Stimulated activated CD8-positive, alpha-beta memory T cell treated with anti-CD3 and anti-CD28 coated beads, Interleukin-15, amount 100 ng/mL, for 1 hour (primary cell): ENCODE measurements at regions not wholly inside any gene's neighbourhood (a gene's known extent, or its start where the extent isn't known, plus 50 kb on each side); places are given as distances from the start of the nearest gene placed in this dataset.
A peak's percentile ranks its signal among the peaks of the same experiment; 100 is the strongest.
"Not testable (repeated sequence)": the region's sequence is repeated elsewhere in the genome, so short reads cannot be mapped to it uniquely, and the experiment has no call there.

ENCODE experiments used
- DNase-seq: peaks from one replicate; pipeline ENCODE4 v3.0.0-alpha.2; 2020; ENCODE audit warnings: low read depth

DNA sequence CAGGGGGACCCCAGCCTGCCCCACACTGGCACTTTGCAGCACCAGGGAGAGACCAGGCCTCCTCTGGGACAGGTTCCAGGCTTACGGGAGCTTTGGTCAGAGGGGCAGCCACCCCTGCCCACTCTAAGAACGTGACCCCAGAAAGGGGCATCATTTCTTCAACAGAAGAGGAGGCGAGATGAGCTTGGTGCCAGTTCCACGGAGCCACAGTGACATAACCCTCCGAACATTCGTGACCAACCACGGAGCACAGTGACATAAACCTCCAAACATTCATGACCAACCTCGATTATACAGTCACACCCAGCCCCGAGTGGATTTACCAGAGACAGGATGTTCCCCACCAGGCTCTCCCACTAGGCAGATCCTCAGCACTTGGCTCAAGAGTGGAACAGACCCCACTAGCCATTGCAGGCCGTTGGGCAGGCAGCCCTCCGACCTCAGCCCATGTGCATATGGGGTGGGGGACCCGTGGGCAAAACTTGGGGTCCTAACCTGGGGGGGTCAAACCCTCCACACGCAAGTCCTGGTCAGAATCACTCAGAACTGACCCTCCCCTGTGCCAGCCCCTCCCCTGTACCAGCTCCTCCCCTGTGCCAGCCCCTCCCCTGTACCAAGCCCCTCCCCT is 112.9 kb downstream of the METRNL start:
- DNase-seq, result no peak

GRCh38 chr17:83192789-83193335 is 113.5 kb downstream of the METRNL start:
- DNase-seq, result not testable (repeated sequence)

GRCh38 chr17:83193336-83194185 is 114.2 kb downstream of the METRNL start:
- no peak for DNase-seq

GRCh38 chr17:83194186-83194561 is 114.8 kb downstream of the METRNL start:
- no peak for DNase-seq

- DNase-seq, result no peak
Measured at GRCh38 chr17:83194761-83195329, 115.4 kb downstream of the METRNL start.

DNA sequence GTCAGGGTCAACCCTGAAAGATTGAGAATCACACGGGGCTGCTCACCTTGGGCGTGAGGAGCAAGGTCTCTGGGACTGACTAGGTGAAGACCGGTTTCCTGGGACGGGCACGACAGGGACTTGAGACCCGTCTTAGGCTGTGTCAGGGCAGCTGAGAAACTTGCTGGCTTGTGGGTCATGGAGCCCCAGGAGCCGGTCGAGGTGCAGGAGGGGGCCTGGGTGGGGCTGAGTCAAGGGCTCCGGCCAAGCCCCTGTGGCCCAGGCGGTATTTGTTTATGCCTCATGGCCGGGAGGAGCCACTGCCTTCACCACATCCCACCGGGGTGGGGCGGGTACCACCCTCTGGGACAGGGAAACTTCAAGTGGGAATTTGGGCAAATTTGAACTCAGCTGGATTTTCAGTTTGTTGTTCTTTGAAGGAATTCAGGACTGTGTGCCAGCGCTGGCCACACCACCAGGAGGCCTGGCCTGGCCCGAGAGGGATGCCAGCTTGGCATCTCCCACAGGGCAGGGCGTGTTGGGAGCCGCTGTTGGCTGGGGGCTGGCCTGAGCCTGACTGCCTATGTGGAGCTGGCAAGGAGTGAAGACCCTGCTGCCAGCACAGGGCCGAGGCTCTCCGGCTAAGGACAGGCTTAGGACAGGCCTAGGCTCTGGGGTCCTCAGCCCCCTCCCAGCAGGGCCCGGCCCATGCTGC is 116.1 kb downstream of the METRNL start:
- no peak for DNase-seq

GRCh38 chr17:83196024-83196365 is 116.6 kb downstream of the METRNL start:
- DNase-seq, result no peak

GRCh38 chr17:83196366-83196765 is 117.0 kb downstream of the METRNL start:
- no peak for DNase-seq

DNA sequence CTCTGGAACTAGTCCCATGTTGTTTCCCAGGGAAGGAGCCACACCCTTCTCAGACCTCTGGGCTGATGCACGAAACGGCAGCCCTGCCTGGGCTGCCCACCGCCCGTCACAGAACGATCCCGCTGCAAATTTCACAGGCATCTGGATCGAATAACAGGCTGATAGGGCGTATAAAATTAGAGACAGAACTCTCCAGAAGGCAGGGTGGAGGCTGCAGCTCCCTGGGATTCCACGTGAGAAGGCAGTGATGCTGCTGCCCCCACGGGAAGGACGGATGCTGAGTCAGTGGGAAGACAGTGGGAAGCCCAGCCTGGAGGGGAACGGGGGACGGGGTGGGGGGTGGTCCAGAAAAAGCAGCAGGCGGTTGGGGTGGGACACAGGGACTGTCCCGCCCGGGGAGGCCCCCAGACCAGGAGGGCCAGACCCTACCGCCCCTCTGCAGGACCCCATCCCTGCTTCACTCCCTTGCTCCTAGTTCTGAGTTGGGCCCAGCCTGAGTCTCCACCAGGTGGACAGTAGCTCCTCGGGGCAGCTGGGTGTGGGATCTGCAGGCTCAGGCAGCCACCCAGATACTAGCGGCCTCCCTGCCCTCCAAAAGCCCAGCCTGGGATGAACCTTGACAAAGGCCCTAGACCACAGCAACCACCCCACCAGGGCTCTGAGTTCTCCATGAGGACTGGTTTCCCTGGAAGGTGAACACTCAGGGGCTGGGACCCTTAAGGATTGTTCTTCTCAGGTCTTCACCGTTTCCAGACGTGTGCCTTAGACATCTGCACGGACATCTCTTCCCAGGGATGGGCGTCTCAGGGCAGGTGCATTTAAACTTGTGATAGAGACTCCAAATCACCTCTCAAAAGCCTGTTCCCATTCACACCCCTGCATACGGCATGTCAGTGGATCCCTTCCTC is 117.8 kb downstream of the METRNL start:
- no peak for DNase-seq

GRCh38 chr17:83198366-83199341 is 119.2 kb downstream of the METRNL start:
- DNase-seq, result no peak

- no peak for DNase-seq
Measured at GRCh38 chr17:83199500-83200201, 120.2 kb downstream of the METRNL start.

GRCh38 chr17:83200231-83200699 is 120.9 kb downstream of the METRNL start:
- DNase-seq, result peak; percentile 23

DNA sequence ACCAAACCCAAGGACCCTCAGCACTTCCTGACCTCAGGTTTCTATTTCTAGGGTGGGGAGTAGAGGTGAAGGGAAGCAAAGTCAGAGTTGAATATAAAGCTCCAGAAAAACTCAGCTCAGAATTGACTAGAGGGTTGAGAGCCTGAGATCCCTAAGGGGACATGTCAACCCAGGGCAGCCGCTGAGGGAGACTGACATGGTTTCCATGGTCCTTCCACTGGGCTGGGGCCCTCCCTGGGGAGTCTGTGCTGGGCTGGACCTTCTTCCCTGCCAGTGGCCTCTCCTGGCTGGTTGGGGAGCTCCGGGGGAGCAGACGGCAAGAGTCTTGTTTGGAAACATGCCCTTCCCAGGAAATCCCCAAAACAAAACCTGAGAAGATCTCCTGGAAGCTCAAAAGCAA is 121.3 kb downstream of the METRNL start:
- no peak for DNase-seq

DNA sequence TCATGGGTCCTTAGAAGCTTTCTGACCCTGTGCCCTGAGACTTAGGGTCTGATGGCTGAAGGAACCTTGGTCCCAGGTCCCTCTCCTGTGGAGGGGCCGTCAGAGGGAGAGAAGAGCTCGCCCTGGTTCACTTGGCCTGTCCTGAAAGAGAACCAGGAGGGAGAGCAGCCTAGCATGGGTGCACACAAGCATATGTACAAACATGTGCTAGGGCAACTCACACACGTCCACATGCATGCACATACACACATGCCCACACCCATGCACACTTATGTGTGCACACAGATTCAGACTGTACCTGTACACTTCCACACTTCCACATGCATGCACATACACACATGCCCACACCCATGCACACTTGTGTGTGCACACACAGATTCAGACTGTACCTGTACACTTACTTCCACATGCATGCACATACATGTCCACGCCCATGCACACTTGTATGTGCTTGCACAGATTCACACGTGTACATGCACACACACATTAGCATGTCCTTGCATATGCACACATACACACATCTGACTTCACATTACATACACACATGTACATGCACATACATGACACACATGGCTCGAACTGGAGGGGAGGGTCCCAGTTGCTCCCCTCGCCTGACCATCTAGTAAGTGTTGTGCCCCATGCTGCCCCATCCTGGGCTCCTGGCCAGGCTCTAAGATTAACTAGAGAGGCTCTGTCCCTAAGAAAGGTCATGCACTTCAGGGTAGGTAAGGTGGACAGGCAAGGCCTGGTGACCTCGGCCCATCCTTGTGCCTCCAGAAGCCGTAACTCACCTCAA is 122.0 kb downstream of the METRNL start:
- DNase-seq, result no peak

DNA sequence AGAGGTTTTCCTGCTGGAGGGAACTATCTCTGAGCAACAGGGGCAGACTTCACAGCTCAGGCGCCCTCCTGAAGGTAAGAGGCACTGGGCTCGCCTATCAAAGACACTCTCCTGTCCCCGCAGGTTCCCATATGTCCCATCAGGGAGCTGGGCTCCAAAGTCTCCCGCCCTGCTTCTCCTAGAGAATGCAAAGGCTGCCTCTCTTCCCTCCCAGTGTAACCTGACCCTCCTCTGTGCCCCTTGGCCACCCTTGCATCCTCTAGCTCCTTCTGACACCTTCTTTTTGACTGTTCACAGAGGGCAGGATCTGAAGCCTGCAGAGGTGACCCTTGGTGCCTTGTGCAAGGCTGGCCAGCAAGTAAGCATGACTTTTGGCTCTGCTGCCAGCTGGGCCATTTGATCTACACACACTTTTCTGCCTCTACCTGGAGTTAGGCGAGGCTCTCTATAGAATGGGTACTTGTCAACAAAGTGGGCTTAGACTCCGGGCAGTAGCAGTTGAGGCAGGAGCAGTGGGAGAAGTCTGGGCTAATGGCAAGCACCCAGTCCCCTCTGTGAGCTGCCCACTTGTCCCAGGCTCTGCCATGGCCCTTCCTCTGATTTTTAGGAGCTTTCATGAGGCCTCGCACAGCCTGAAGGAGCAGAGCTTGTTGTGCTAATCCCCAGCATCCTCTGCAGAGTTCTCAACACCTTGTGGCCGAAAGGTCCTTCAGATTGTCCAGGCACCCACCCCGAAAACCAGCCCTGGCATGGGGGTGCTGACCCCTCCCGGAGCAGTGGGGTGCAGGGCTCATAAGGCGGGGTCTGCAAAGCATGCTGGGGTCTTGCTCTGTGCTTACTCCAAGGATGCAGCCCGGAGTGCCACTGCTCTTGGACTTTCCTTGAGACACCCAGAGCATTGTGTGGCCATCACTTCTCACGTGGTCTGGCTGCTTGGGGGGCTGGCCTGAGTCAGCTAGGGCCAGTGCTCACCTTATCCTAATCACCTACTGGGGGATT is 122.9 kb downstream of the METRNL start:
- no peak for DNase-seq

DNA sequence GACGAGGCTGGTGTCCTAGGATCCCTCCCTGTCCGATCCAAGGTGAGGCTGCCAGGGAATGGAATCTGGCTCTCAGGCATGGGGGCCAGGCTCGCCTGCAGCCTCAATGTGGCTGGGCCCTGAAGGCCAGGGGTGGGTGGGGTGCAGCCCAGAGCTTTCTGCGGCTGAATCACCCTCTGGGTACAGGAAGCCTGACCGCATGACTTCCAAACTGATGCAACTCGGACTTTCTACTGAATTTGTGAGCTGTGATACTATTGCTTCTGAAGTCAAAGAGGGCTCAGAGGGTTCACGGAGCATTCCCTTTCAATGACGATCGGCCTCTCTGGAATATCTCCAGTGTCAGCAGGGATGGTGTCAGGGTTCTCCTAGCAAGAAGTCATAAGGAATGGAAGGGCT is 123.7 kb downstream of the METRNL start:
- DNase-seq, result no peak

DNA sequence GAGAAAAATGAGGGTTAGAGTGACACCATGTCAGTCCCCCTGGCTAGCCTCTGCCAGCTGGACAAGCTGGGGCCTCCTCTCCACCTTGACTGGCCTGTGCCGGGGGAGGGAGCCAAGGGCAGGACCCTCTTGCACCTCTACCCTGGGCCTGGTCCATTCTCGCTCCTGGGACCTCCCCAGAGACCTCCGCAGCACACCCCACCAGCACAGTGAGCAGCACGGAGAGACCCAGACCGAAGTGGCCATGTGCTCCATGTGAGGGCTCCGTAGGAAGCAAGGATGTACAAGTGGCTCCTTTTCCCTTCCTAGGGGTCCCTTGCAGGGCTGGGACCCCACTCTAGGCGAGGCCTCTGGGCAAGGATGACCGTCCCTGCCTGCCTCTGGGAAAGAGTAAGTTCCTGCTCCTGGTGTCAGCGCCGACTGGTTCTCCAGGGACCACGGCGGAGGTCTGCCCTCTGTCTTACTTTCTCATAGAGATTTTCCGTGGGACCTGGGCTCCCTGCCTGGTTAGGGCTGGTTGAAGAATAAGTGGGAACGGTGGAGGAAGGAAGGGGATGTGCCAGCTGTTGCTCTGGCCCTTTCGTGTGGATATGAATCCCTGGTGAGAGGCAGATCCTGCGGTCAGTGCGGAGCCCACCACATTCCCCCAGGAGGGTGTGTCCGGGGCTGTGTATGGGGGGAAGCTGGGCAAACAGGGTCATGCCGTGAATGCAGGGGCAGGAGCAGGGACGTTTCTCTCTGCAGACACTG is 124.2 kb downstream of the METRNL start:
- no peak for DNase-seq
